Gastroesophageal sphincter (tissue), 3 donors: ENCODE measurements at regions not wholly inside any gene's neighbourhood (a gene's known extent, or its start where the extent isn't known, plus 50 kb on each side); places are given as distances from the start of the nearest gene placed in this dataset.

Source experiments
- CTCF ChIP-seq, 4 experiments: fragments of 200-600 bp in 2 of 4; fragments of 450-650 bp in 2 of 4; sonication (generic) in 1 of 4; IDR thresholded peaks; one replicate each; pipeline ENCODE4 v1.5.1; 2017 to 2019; ENCODE audit warnings: antibody characterized with exemption in 4 of 4, mild to moderate bottlenecking in 2 of 4, moderate library complexity in 2 of 4
- EP300 ChIP-seq: sonication (generic); formaldehyde crosslinking; IDR thresholded peaks from one replicate; pipeline ENCODE4 v1.6.1; 2017; ENCODE audit warnings: antibody characterized with exemption, mild to moderate bottlenecking
- POLR2A ChIP-seq, 2 donors: fragments of 450-650 bp; IDR thresholded peaks; one replicate each; pipeline ENCODE4 v1.6.1; 2017; ENCODE audit warnings: antibody characterized with exemption in 2 of 2, mild to moderate bottlenecking in 2 of 2, moderate library complexity in 1 of 2
- POLR2AphosphoS5 ChIP-seq: sonication (generic); formaldehyde crosslinking; IDR thresholded peaks from one replicate; pipeline ENCODE4 v1.6.1; 2017; ENCODE audit warnings: antibody characterized with exemption

- TF ChIP-seq CTCF (IDR thresholded peaks at IDR 0.05) = no peak
- TF ChIP-seq POLR2AphosphoS5 = no peak
- no peak for TF ChIP-seq POLR2A (IDR thresholded peaks at IDR 0.05)
- TF ChIP-seq EP300 = no peak
Observed at GRCh38 chr11:24196733-24197132, 300.1 kb upstream of the LUZP2 start.
